ENCODE measurements at regions not wholly inside any gene's neighbourhood (a gene's known extent, or its start where the extent isn't known, plus 50 kb on each side); places are given as distances from the start of the nearest gene placed in this dataset.

GRCh38 chr6:84902354-84902928, 138.0 kb upstream of the TBX18 start:
- Mint-ChIP-seq H3K4me3 (no peak overlapping the region), H3K4me1 (no peaks in the 10 kb centered on the region), H3K27ac (no peak overlapping the region), H3K27me3 (ENCODE audit: low read depth) (no peaks in the 10 kb centered on the region), H3K36me3 (no peaks in the 10 kb centered on the region), H3K9me3 (peaks cover 4% of the 10 kb centered on the region; the same call in 1 of the 2 replicates)
- ChIA-PET POLR2A (no interaction called here), CTCF (no interaction called here)
- ATAC-seq (no peak), DNase-seq (ENCODE audit: low spot score) (no peak)
- TF ChIP-seq TCF7 (CRISPR knock-in tag; IDR thresholded peaks at IDR 0.05; ENCODE audit: low read depth) (no peak), NFYB (CRISPR knock-in tag; conservative IDR thresholded peaks at IDR 0.05; ENCODE audit: low read depth) (no peak), CDX4 (CRISPR knock-in tag; IDR thresholded peaks at IDR 0.05; ENCODE audit: borderline replicate concordance) (no peak), PRDM15 (CRISPR knock-in tag; IDR thresholded peaks at IDR 0.05) (no peak), CREB1 (CRISPR knock-in tag; IDR thresholded peaks at IDR 0.05) (no peak), GRHL2 (CRISPR knock-in tag; IDR thresholded peaks at IDR 0.05; ENCODE audit: insufficient replicate concordance, severe bottlenecking) (no peak), ZNF425 (CRISPR knock-in tag; conservative IDR thresholded peaks at IDR 0.05) (no peak), ZNF317 (CRISPR knock-in tag; IDR thresholded peaks at IDR 0.05; ENCODE audit: borderline replicate concordance, low read depth) (no peak), SMAD3 (CRISPR knock-in tag; IDR thresholded peaks at IDR 0.05; ENCODE audit: borderline replicate concordance) (no peak), RORB (CRISPR knock-in tag; IDR thresholded peaks at IDR 0.05) (no peak), CBFB (CRISPR knock-in tag; IDR thresholded peaks at IDR 0.05; ENCODE audit: low read depth) (no peak), ZNF232 (CRISPR knock-in tag; IDR thresholded peaks at IDR 0.05) (no peak), CTCF (IDR thresholded peaks at IDR 0.05) (no peak), STAT6 (CRISPR knock-in tag; conservative IDR thresholded peaks at IDR 0.05; ENCODE audit: low read depth) (no peak), AFF4 (CRISPR knock-in tag; IDR thresholded peaks at IDR 0.05; ENCODE audit: borderline replicate concordance) (no peak), OVOL2 (CRISPR knock-in tag; IDR thresholded peaks at IDR 0.05; ENCODE audit: borderline replicate concordance) (no peak), ETV6 (CRISPR knock-in tag; IDR thresholded peaks at IDR 0.05) (no peak), ESRRA (CRISPR knock-in tag; IDR thresholded peaks at IDR 0.05; ENCODE audit: borderline replicate concordance) (no peak), ZNF671 (CRISPR knock-in tag; IDR thresholded peaks at IDR 0.05) (no peak)

Measured in WTC11 (cell line).